ENCODE measurements at regions not wholly inside any gene's neighbourhood (a gene's known extent, or its start where the extent isn't known, plus 50 kb on each side); places are given as distances from the start of the nearest gene placed in this dataset.

DNA sequence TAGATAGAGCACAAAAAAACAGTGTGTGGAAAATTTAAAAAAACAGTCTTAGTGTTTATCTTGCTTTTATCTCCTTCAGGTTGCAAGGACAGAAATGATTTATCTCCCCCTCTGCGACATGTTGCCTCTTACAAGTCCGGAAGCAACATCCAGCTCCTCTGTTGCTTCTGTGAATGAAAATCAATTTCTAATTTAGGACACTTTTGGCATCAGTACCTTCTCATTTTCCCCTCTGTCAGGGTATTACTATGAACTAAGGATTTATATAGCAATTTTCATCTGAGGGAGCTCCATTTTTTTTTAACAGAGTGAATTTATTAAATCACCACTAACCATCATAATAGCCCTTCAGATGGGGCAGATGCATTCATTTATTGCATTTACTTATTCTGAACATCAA lies 116.6 kb upstream of the PLXNC1 start:
- H3K27ac ChIP-seq: no peak overlapping the region

DNA sequence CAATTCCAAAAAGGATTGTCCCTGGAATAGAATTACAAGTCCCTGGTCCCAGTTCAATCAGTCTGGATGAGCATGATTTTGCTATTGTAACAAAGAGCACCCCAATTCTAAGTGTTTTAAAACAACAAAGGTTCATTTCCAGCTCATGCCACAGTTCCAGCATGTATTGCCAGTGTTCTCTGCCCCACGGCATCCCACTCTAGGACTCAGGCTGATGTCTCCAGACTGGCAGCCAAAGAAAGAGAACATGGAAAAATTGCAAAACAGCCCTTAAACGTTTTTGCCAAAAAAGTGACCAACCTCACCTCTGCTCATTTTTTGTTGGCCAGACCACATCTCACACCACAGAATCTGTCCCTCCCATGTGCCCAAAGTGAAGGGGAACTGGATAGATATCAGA lies 116.0 kb upstream of the PLXNC1 start:
- no peak overlapping the region for H3K4me3 ChIP-seq
- TF ChIP-seq, protein P1, sequence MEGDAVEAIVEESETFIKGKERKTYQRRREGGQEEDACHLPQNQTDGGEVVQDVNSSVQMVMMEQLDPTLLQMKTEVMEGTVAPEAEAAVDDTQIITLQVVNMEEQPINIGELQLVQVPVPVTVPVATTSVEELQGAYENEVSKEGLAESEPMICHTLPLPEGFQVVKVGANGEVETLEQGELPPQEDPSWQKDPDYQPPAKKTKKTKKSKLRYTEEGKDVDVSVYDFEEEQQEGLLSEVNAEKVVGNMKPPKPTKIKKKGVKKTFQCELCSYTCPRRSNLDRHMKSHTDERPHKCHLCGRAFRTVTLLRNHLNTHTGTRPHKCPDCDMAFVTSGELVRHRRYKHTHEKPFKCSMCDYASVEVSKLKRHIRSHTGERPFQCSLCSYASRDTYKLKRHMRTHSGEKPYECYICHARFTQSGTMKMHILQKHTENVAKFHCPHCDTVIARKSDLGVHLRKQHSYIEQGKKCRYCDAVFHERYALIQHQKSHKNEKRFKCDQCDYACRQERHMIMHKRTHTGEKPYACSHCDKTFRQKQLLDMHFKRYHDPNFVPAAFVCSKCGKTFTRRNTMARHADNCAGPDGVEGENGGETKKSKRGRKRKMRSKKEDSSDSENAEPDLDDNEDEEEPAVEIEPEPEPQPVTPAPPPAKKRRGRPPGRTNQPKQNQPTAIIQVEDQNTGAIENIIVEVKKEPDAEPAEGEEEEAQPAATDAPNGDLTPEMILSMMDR (IDR thresholded peaks at IDR 0.05): no peak
- TF ChIP-seq POLR2AphosphoS5 (IDR thresholded peaks at IDR 0.05; ENCODE audit: insufficient read depth in 1 of 2, low read depth in 1 of 2) (no peak), POLR2A (IDR thresholded peaks at IDR 0.05) (no peak)
- H3K27me3 ChIP-seq: no peaks in the 10 kb centered on the region
- intact Hi-C loops (cut with DNase I): no loop called here
- no peak for DNase-seq (ENCODE audit: extremely low spot score in 2 of 2)
- H3K27ac ChIP-seq: no peak overlapping the region
- H3K9me3 ChIP-seq: no peaks in the 10 kb centered on the region
- H3K4me1 ChIP-seq: no peaks in the 10 kb centered on the region
- no peaks in the 10 kb centered on the region for H3K36me3 ChIP-seq

More for the DNA sequence above, 116.6 kb upstream of the PLXNC1 start:
- Histone ChIP-seq H3K36me3 (no peaks in the 10 kb centered on the region), H3K9me3 (no peaks in the 10 kb centered on the region), H3K4me3 (no peak overlapping the region), H3K27me3 (no peaks in the 10 kb centered on the region), H3K4me1 (peaks cover 2% of the 10 kb centered on the region)
- intact Hi-C loops (cut with DNase I): no loop called here
- no peak for TF ChIP-seq POLR2A (IDR thresholded peaks at IDR 0.05)
- TF ChIP-seq POLR2AphosphoS5 (IDR thresholded peaks at IDR 0.05; ENCODE audit: insufficient read depth in 1 of 2, low read depth in 1 of 2): no peak
- TF ChIP-seq, protein P1 (IDR thresholded peaks at IDR 0.05): no peak
- no peak for DNase-seq (ENCODE audit: extremely low spot score in 2 of 2)

DNA sequence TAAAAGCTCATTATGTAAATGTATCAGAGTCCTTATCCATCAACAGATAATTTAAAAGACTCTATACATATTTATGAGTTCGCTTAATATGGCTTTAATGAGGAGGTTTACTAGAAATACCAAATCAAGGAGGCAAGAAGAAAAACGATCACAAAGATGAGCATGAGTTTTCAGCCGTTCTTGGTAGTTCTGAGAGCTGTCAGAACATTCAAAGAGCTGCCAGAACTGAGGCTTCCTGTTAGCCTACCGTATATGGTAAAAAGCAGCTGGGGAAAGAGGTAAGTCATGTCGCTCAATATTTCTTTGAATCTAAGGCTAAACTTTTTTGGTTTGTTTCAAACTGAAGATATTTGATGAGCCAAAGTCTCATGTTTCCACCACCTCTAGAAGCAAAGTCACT lies 115.3 kb upstream of the PLXNC1 start:
- H3K9me3 ChIP-seq: no peaks in the 10 kb centered on the region
- TF ChIP-seq POLR2AphosphoS5 (IDR thresholded peaks at IDR 0.05; ENCODE audit: insufficient read depth in 1 of 2, low read depth in 1 of 2) (no peak), POLR2A (IDR thresholded peaks at IDR 0.05) (no peak)
- TF ChIP-seq, protein P1 (IDR thresholded peaks at IDR 0.05): no peak
- H3K4me1 ChIP-seq: no peaks in the 10 kb centered on the region
- no peaks in the 10 kb centered on the region for H3K36me3 ChIP-seq
- no peaks in the 10 kb centered on the region for H3K27me3 ChIP-seq
- H3K4me3 ChIP-seq: no peak overlapping the region
- no peak overlapping the region for H3K27ac ChIP-seq
- no peak for DNase-seq (ENCODE audit: extremely low spot score in 2 of 2)
- intact Hi-C loops (cut with DNase I): no loop called here

DNA sequence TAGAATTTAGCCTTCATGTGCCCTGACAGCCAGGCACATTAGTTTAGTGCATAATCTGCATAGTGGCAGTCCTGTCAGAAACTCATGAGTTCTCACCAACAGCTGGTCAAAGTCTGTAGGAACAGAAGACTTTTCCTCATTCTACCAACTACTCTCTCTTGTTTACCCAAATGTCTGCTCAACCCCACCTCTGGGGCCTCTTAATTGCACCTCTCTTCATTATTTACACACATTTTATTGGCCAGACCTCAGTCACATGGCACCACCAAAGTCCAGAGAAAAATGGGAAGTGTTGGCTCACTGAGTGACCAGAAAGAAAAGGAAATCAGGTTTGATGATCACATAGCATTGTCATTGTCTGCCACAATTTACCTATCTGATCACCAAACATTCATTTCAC lies 114.6 kb upstream of the PLXNC1 start:
- TF ChIP-seq, protein P1 (IDR thresholded peaks at IDR 0.05): no peak
- no peak for TF ChIP-seq POLR2AphosphoS5 (IDR thresholded peaks at IDR 0.05; ENCODE audit: insufficient read depth in 1 of 2, low read depth in 1 of 2)
- no peak for TF ChIP-seq POLR2A (IDR thresholded peaks at IDR 0.05)
- no peak overlapping the region for H3K27ac ChIP-seq

DNA sequence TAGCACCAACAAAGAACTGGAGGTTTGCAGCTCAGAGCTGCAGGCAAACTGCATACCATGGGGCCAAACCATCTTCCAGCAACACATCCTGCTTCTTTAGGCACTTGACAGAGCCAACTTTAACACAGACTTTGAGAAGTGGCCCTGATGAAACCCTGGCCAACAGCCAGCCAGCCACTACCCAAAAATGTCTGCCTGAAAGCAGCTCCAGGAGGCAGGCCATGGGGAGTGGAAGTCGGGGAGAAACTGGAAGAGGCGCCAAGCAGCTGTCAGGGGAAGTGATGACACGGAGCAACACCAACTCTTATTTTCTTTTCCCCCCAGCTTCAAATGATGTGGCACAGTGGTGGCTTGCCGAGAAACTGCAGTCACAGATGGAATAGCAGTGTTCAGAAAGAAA lies 110.9 kb upstream of the PLXNC1 start:
- Histone ChIP-seq H3K9me3 (no peaks in the 10 kb centered on the region), H3K27ac (no peak overlapping the region), H3K4me3 (no peak overlapping the region), H3K36me3 (no peaks in the 10 kb centered on the region), H3K27me3 (no peaks in the 10 kb centered on the region), H3K4me1 (no peaks in the 10 kb centered on the region)
- TF ChIP-seq POLR2A (IDR thresholded peaks at IDR 0.05) (no peak), POLR2AphosphoS5 (IDR thresholded peaks at IDR 0.05; ENCODE audit: insufficient read depth in 1 of 2, low read depth in 1 of 2) (no peak)
- TF ChIP-seq, protein P1 (IDR thresholded peaks at IDR 0.05): no peak
- intact Hi-C loops (cut with DNase I): no loop called here
- no peak for DNase-seq (ENCODE audit: extremely low spot score in 2 of 2)

More for the DNA sequence above, 114.6 kb upstream of the PLXNC1 start:
- H3K27me3 ChIP-seq: no peaks in the 10 kb centered on the region
- no peaks in the 10 kb centered on the region for H3K9me3 ChIP-seq
- DNase-seq (ENCODE audit: extremely low spot score in 2 of 2): no peak
- intact Hi-C loops (cut with DNase I): no loop called here
- H3K4me3 ChIP-seq: no peak overlapping the region
- H3K4me1 ChIP-seq: no peaks in the 10 kb centered on the region
- H3K36me3 ChIP-seq: no peaks in the 10 kb centered on the region
